HL-60 (cell line): ENCODE measurements at regions not wholly inside any gene's neighbourhood (a gene's known extent, or its start where the extent isn't known, plus 50 kb on each side); places are given as distances from the start of the nearest gene placed in this dataset.

Source experiments
- DNase-seq, 2 experiments: peaks; one replicate each; pipeline ENCODE4 v3.0.0-alpha.2; 2010 to 2020; ENCODE audit warnings: low read depth in 1 of 2, low spot score in 1 of 2
- H3K27ac ChIP-seq: fragments of 250-450 bp; sonication (Bioruptor Pico); replicated peaks from 2 replicates; pipeline ENCODE4 v1.5.1; 2020; ENCODE audit warnings: mild to moderate bottlenecking, moderate library complexity
- H3K27me3 ChIP-seq: fragments of 250-450 bp; sonication (Bioruptor Pico); 2 replicates; pipeline ENCODE4 v1.5.1; 2021; ENCODE audit warnings: mild to moderate bottlenecking, moderate library complexity; ENCODE audit not compliant: insufficient read depth, poor library complexity, severe bottlenecking
- H3K4me3 ChIP-seq: replicated peaks from 2 replicates; pipeline ENCODE4 v1.5.1; 2011; ENCODE audit warnings: mild to moderate bottlenecking, control low read depth, low read length; ENCODE audit not compliant: insufficient read depth
- GABPA ChIP-seq: IDR thresholded peaks from 2 replicates; pipeline ENCODE4 v1.6.1; 2012; ENCODE audit warnings: low read depth
- POLR2AphosphoS5 ChIP-seq: IDR thresholded peaks from 2 replicates; pipeline ENCODE4 v1.6.1; 2012; ENCODE audit warnings: low read depth
- SPI1 ChIP-seq: IDR thresholded peaks from 2 replicates; pipeline ENCODE4 v1.6.1; 2012; ENCODE audit warnings: low read depth, mild to moderate bottlenecking, borderline replicate concordance
- TF ChIP-seq, protein P1 (sequence below): IDR thresholded peaks from one replicate; pipeline ENCODE4 v1.5.1; 2011; ENCODE audit warnings: low read length, control low read depth, inconsistent platforms; ENCODE audit not compliant: insufficient read depth
- TF ChIP-seq, protein P2 (sequence below): IDR thresholded peaks from 2 replicates; pipeline ENCODE4 v1.6.1; 2012; ENCODE audit warnings: low read depth; ENCODE audit not compliant: insufficient replicate concordance

DNA sequence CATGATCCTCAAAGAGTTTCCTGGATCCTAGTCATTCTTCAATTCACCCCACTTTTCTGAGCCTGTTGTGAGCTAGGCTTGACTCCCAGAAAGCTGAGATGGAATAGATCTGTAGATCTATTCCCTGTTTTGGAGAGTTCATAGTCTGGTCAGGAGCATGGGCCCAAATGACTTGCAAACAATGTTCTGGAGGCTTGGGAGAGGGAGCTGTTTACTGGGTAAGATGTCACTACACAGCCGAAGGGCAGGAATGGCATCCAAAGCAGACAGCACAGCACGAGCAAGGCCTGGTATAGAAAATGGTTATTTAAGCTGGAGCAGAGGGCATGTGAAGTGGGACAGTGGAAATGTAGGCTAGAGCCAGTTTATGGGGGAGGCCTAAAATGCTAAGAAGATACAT lies 152.5 kb upstream of the ALDH1B1 start:
- no peak for DNase-seq
- TF ChIP-seq SPI1, result no peak
- no peak for TF ChIP-seq POLR2AphosphoS5
- no peak for TF ChIP-seq GABPA
- TF ChIP-seq, protein P1, sequence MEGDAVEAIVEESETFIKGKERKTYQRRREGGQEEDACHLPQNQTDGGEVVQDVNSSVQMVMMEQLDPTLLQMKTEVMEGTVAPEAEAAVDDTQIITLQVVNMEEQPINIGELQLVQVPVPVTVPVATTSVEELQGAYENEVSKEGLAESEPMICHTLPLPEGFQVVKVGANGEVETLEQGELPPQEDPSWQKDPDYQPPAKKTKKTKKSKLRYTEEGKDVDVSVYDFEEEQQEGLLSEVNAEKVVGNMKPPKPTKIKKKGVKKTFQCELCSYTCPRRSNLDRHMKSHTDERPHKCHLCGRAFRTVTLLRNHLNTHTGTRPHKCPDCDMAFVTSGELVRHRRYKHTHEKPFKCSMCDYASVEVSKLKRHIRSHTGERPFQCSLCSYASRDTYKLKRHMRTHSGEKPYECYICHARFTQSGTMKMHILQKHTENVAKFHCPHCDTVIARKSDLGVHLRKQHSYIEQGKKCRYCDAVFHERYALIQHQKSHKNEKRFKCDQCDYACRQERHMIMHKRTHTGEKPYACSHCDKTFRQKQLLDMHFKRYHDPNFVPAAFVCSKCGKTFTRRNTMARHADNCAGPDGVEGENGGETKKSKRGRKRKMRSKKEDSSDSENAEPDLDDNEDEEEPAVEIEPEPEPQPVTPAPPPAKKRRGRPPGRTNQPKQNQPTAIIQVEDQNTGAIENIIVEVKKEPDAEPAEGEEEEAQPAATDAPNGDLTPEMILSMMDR, result no peak
- TF ChIP-seq, protein P2, sequence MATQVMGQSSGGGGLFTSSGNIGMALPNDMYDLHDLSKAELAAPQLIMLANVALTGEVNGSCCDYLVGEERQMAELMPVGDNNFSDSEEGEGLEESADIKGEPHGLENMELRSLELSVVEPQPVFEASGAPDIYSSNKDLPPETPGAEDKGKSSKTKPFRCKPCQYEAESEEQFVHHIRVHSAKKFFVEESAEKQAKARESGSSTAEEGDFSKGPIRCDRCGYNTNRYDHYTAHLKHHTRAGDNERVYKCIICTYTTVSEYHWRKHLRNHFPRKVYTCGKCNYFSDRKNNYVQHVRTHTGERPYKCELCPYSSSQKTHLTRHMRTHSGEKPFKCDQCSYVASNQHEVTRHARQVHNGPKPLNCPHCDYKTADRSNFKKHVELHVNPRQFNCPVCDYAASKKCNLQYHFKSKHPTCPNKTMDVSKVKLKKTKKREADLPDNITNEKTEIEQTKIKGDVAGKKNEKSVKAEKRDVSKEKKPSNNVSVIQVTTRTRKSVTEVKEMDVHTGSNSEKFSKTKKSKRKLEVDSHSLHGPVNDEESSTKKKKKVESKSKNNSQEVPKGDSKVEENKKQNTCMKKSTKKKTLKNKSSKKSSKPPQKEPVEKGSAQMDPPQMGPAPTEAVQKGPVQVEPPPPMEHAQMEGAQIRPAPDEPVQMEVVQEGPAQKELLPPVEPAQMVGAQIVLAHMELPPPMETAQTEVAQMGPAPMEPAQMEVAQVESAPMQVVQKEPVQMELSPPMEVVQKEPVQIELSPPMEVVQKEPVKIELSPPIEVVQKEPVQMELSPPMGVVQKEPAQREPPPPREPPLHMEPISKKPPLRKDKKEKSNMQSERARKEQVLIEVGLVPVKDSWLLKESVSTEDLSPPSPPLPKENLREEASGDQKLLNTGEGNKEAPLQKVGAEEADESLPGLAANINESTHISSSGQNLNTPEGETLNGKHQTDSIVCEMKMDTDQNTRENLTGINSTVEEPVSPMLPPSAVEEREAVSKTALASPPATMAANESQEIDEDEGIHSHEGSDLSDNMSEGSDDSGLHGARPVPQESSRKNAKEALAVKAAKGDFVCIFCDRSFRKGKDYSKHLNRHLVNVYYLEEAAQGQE, result no peak
- Histone ChIP-seq H3K4me3 (no peak overlapping the region), H3K27ac (no peak overlapping the region), H3K27me3 (no peaks in the 10 kb centered on the region)

DNA sequence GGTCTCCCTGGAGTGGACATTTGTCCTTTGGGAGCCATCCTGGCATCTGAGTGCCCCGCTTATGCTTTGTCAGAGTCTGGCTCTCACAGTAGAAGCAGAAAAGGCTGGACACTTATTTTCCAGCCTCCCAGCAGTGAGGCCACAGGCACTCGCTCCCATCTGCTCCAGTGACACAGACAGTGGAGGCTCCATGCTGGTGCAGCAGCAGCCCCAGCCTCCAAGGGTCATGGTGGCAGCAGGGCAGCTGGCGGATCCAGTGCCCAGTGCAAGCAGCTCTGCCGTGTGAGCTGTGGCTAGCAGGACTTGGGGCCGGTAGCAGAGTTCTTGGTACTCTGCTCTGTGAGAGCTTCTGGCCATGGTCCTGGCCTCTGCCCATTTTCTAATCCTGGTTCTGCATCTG lies 157.3 kb upstream of the ALDH1B1 start:
- Histone ChIP-seq H3K4me3 (no peak overlapping the region), H3K27me3 (no peaks in the 10 kb centered on the region), H3K27ac (no peak overlapping the region)
- no peak for DNase-seq
- TF ChIP-seq GABPA, result no peak
- no peak for TF ChIP-seq POLR2AphosphoS5
- TF ChIP-seq SPI1, result no peak
- TF ChIP-seq, protein P2, result no peak
- TF ChIP-seq, protein P1, result no peak

DNA sequence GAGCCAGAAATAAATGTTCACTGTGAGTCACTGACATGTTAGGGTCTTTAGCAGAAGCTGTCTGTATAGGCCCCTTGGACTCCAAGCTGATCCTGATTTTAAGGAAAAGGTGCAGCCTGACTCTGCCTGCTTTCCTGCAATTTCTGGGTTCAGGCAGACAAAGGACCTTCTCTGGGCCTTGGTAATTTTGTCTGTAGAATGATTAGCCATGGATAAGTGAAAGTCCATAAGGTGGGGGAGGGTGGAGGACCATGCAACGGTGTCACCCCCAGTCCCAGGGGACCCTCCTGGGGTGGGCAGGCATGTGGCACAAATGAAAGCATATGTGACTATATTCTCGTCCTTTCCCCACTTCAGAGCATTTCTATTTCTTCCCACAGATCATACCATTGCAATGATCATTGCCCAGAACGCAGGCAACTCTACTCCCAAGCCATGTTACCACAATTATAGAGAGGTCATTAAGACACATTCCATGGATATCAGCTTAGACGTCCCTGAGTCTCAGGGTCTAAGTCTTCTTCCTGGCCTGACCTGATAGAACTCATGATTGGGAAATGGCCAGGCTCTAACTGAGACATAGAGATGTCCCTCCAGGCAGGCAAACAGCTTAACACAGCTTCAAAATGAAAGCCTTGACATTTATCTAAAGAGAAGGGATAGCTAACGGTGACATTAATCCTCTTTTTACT lies 157.9 kb upstream of the ALDH1B1 start:
- Histone ChIP-seq H3K27ac (no peak overlapping the region), H3K4me3 (no peak overlapping the region), H3K27me3 (no peaks in the 10 kb centered on the region)
- no peak for TF ChIP-seq POLR2AphosphoS5
- TF ChIP-seq, protein P2, result no peak
- no peak for TF ChIP-seq SPI1
- TF ChIP-seq, protein P1, result no peak
- no peak for TF ChIP-seq GABPA
- DNase-seq, result no peak
